ENCODE measurements at regions not wholly inside any gene's neighbourhood (a gene's known extent, or its start where the extent isn't known, plus 50 kb on each side); places are given as distances from the start of the nearest gene placed in this dataset.

DNA sequence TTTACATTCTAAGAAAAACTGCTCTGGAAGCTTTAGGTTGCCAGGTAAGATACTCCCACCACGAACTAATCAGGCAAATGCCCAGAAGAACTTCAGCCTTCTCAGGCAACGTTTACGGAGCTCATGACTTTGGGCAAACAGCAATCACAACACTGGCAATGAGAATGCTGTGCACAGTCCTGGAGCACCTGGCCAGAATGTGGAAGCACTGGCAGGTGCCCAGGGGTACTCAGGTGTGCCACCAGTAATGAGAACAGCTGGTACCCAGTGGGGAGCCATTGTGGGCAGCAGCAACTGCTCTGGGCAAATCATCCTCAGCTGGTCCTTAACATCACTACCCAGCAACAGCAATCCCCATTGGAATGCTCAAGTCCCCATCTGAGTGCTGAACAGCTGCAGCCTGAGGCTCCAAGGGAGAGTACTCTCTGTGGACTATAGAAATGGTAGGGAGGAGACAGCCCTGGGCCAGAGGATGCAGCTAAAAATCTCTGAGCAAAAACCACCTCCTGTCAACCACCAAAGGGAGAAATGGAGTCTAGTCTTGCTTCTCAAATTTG lies 210.0 kb downstream of the FOXO1 start:
- Histone ChIP-seq H3K27ac (ENCODE audit: low read depth, low read length, poor library complexity, severe bottlenecking) (peak overlapping the region; percentile 70), H3K36me3 (ENCODE audit: insufficient read depth, low read length) (no peaks in the 10 kb centered on the region), H2AFZ (ENCODE audit: low read length) (no peak overlapping the region)

GRCh38 chr13:40456979-40457553 lies 209.4 kb downstream of the FOXO1 start:
- Histone ChIP-seq H3K9ac (ENCODE audit: low read length) (no peak overlapping the region; the same call in 1 of the 2 replicates), H3K27me3 (ENCODE audit: insufficient read depth, low read length) (no peaks in the 10 kb centered on the region), H3K4me3 (ENCODE audit: low read depth, low read length, poor library complexity, severe bottlenecking) (no peak overlapping the region), H3K4me1 (ENCODE audit: insufficient read depth, low read length, severe bottlenecking) (peaks cover 48% of the 10 kb centered on the region), H3K79me2 (ENCODE audit: insufficient read depth, low read length) (no peaks in the 10 kb centered on the region), H3K9me2 (ENCODE audit: low read depth, low read length) (no peaks in the 10 kb centered on the region), H4K20me1 (ENCODE audit: insufficient read depth, low read length) (no peaks in the 10 kb centered on the region), H3K9me3 (ENCODE audit: low read length) (no peaks in the 10 kb centered on the region), H2AFZ (ENCODE audit: low read length) (no peak overlapping the region), H3K27ac (ENCODE audit: low read depth, low read length, poor library complexity, severe bottlenecking) (peak overlapping the region; percentile 70), H3K4me2 (ENCODE audit: low read length) (no peak overlapping the region; the same call in 1 of the 2 replicates), H3F3A (ENCODE audit: insufficient read depth, low read length) (no peaks in the 10 kb centered on the region), H3K36me3 (ENCODE audit: insufficient read depth, low read length) (no peaks in the 10 kb centered on the region)
- TF ChIP-seq CTCF (IDR thresholded peaks at IDR 0.05; ENCODE audit: low read length) (no peak), EZH2 (IDR thresholded peaks at IDR 0.05; ENCODE audit: borderline replicate concordance, low read length) (no peak)

More for the DNA sequence above, 210.0 kb downstream of the FOXO1 start:
- Histone ChIP-seq H3K9ac (ENCODE audit: low read length) (no peak overlapping the region; the same call in 1 of the 2 replicates), H3K4me2 (ENCODE audit: low read length) (no peak overlapping the region; the same call in 1 of the 2 replicates), H3K27me3 (ENCODE audit: insufficient read depth, low read length) (no peaks in the 10 kb centered on the region), H3F3A (ENCODE audit: insufficient read depth, low read length) (no peaks in the 10 kb centered on the region), H3K9me2 (ENCODE audit: low read depth, low read length) (no peaks in the 10 kb centered on the region), H3K4me3 (ENCODE audit: low read depth, low read length, poor library complexity, severe bottlenecking) (no peak overlapping the region), H3K79me2 (ENCODE audit: insufficient read depth, low read length) (no peaks in the 10 kb centered on the region), H3K9me3 (ENCODE audit: low read length) (no peaks in the 10 kb centered on the region), H3K4me1 (ENCODE audit: insufficient read depth, low read length, severe bottlenecking) (peaks cover 54% of the 10 kb centered on the region), H4K20me1 (ENCODE audit: insufficient read depth, low read length) (no peaks in the 10 kb centered on the region)
- TF ChIP-seq CTCF (IDR thresholded peaks at IDR 0.05; ENCODE audit: low read length): no peak
- TF ChIP-seq EZH2 (IDR thresholded peaks at IDR 0.05; ENCODE audit: borderline replicate concordance, low read length): no peak

DNA sequence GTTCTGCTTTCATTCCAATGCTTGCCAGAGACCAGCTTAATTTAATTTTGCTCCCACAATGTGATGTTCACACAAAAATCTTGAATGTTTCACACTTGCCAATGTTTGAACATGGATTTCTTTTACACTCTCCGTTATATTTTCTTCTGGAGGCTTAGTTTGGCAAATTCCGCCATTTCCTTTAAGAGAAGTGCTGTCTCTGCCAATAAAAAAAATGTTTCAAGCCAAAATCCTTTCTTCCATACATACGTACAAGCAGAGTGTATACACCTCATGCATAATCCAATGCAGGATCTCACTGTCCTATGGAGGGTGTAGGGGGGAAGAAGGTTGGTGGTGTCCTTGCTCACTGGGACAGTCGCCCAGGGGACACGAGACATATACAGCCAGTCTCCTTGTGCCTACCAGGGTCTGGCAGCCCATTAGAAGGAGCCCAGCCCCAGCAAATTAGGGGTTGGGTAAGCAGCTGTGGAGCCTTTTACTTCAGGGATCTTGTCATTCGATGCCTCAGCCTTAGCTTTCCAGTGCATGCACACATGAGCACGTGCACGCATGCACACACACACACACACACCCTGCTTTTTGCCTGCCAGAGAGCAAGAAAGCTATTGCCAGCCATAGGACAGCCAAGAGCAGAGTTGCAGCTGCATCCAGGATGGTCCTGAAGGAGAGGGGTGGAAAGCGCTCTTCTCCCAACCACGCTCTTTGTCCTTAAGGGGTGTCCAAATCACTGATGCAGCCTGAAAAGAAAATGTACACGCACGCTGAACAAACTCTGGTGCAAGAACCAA lies 208.3 kb downstream of the FOXO1 start:
- Histone ChIP-seq H3K9ac (ENCODE audit: low read length) (no peak overlapping the region), H3K36me3 (ENCODE audit: insufficient read depth, low read length) (no peaks in the 10 kb centered on the region), H3K9me3 (ENCODE audit: low read length) (no peaks in the 10 kb centered on the region), H3F3A (ENCODE audit: insufficient read depth, low read length) (no peaks in the 10 kb centered on the region), H3K9me2 (ENCODE audit: low read depth, low read length) (no peaks in the 10 kb centered on the region), H3K4me3 (ENCODE audit: low read depth, low read length, poor library complexity, severe bottlenecking) (no peak overlapping the region), H4K20me1 (ENCODE audit: insufficient read depth, low read length) (no peaks in the 10 kb centered on the region), H3K4me1 (ENCODE audit: insufficient read depth, low read length, severe bottlenecking) (peaks cover 38% of the 10 kb centered on the region), H3K27me3 (ENCODE audit: insufficient read depth, low read length) (no peaks in the 10 kb centered on the region), H2AFZ (ENCODE audit: low read length) (no peak overlapping the region), H3K79me2 (ENCODE audit: insufficient read depth, low read length) (no peaks in the 10 kb centered on the region), H3K27ac (ENCODE audit: low read depth, low read length, poor library complexity, severe bottlenecking) (peak overlapping the region; percentile 4), H3K4me2 (ENCODE audit: low read length) (no peak overlapping the region; the same call in 1 of the 2 replicates)
- TF ChIP-seq EZH2 (IDR thresholded peaks at IDR 0.05; ENCODE audit: borderline replicate concordance, low read length) (no peak), CTCF (IDR thresholded peaks at IDR 0.05; ENCODE audit: low read length) (no peak)
